Amniotic stem cell (primary cell): ENCODE measurements at regions not wholly inside any gene's neighbourhood (a gene's known extent, or its start where the extent isn't known, plus 50 kb on each side); places are given as distances from the start of the nearest gene placed in this dataset.

ENCODE experiments used
- DNase-seq: peaks from one replicate; lab custom pipeline; 2025; lab: John Stamatoyannopoulos, UW

GRCh38 chr1:43065616-43066399, 106.3 kb downstream of the EBNA1BP2 start:
- DNase-seq: no peak

- DNase-seq: no peak
Measured at GRCh38 chr1:43065191-43065590, 106.5 kb upstream of the SLC2A1 start.

- no peak for DNase-seq
Measured at GRCh38 chr1:43063394-43064219, 104.9 kb upstream of the SLC2A1 start.

GRCh38 chr1:43062527-43063095, 103.9 kb upstream of the SLC2A1 start:
- no peak for DNase-seq

GRCh38 chr1:43061757-43062156, 103.1 kb upstream of the SLC2A1 start:
- no peak for DNase-seq

GRCh38 chr1:43059640-43060574, 101.2 kb upstream of the SLC2A1 start:
- DNase-seq: no peak

GRCh38 chr1:43058545-43059360, 100.1 kb upstream of the SLC2A1 start:
- DNase-seq: no peak

- DNase-seq: no peak
Measured at GRCh38 chr1:43058056-43058455, 99.4 kb upstream of the SLC2A1 start.

GRCh38 chr1:43057567-43057966, 98.9 kb upstream of the SLC2A1 start:
- no peak for DNase-seq

- no peak for DNase-seq
Measured at GRCh38 chr1:43056981-43057391, 98.3 kb upstream of the SLC2A1 start.

GRCh38 chr1:43056460-43056859, 97.8 kb upstream of the SLC2A1 start:
- no peak for DNase-seq

GRCh38 chr1:43054961-43055360, 96.3 kb upstream of the SLC2A1 start:
- DNase-seq: no peak

GRCh38 chr1:43052786-43053439, 94.2 kb upstream of the SLC2A1 start:
- DNase-seq: no peak

GRCh38 chr1:43052322-43052721, 93.7 kb upstream of the SLC2A1 start:
- no peak for DNase-seq

- no peak for DNase-seq
Measured at GRCh38 chr1:43049481-43049880, 90.8 kb upstream of the SLC2A1 start.

- DNase-seq: no peak
Measured at GRCh38 chr1:43048601-43049011, 89.9 kb upstream of the SLC2A1 start.

GRCh38 chr1:43047135-43047534, 88.5 kb upstream of the SLC2A1 start:
- DNase-seq: no peak

- no peak for DNase-seq
Measured at GRCh38 chr1:43044572-43045361, 86.1 kb upstream of the SLC2A1 start.

GRCh38 chr1:43043695-43044094, 85.0 kb upstream of the SLC2A1 start:
- no peak for DNase-seq
